ENCODE measurements at regions not wholly inside any gene's neighbourhood (a gene's known extent, or its start where the extent isn't known, plus 50 kb on each side); places are given as distances from the start of the nearest gene placed in this dataset.

GRCh38 chr4:12580787-12581186 lies 903.4 kb downstream of the RAB28 start:
- Histone ChIP-seq H3K4me2 (ENCODE audit: low read depth, low read length) (no peak overlapping the region), H2AK9ac (replicated peaks; ENCODE audit: low read depth, low read length, poor library complexity) (no peak overlapping the region), H3K4ac (ENCODE audit: low read depth, low read length) (no peak overlapping the region), H3K79me1 (ENCODE audit: low read depth in 1 of 2, low read length in 2 of 2) (no peaks in the 10 kb centered on the region), H4K91ac (ENCODE audit: insufficient read depth, low read depth, low read length) (no peak overlapping the region), H3K9ac (ENCODE audit: low read depth, low read length) (no peak overlapping the region), H3K27me3 (ENCODE audit: control insufficient read depth, insufficient read depth, low read length) (no peaks in the 10 kb centered on the region), H3K36me3 (ENCODE audit: control insufficient read depth, insufficient read depth, low read length) (no peaks in the 10 kb centered on the region), H3K4me3 (ENCODE audit: insufficient read depth, low read depth, low read length) (no peak overlapping the region), H2BK5ac (ENCODE audit: low read depth, low read length, poor library complexity, severe bottlenecking) (no peak overlapping the region), H3K27ac (ENCODE audit: insufficient read depth, low read length) (no peak overlapping the region), H4K8ac (ENCODE audit: low read depth in 2 of 2, low read length in 2 of 2) (no peak overlapping the region), H3K18ac (ENCODE audit: low read depth, low read length) (no peak overlapping the region), H2BK20ac (ENCODE audit: low read depth, low read length) (no peak overlapping the region), H4K5ac (ENCODE audit: low read depth, low read length) (no peak overlapping the region), H2BK15ac (ENCODE audit: low read depth, low read length) (no peak overlapping the region), H3K23ac (ENCODE audit: low read depth, low read length) (no peak overlapping the region), H3K14ac (replicated peaks; ENCODE audit: low read depth, low read length) (no peak overlapping the region), H2BK120ac (ENCODE audit: low read depth, low read length) (no peak overlapping the region), H4K20me1 (ENCODE audit: insufficient read depth, low read length) (no peaks in the 10 kb centered on the region), H2AFZ (replicated peaks; ENCODE audit: low read length, poor library complexity) (no peak overlapping the region), H3K9me3 (ENCODE audit: control insufficient read depth, insufficient read depth, low read length) (peaks cover 2% of the 10 kb centered on the region; the same call in 1 of the 2 replicates), H3K56ac (ENCODE audit: extremely low read depth, insufficient read depth, low read length) (no peak overlapping the region), H3K4me1 (ENCODE audit: control insufficient read depth, insufficient read depth, low read length) (no peaks in the 10 kb centered on the region), H2AK5ac (ENCODE audit: low read depth, low read length) (no peak overlapping the region), H3K9me1 (ENCODE audit: insufficient read depth, low read length) (no peaks in the 10 kb centered on the region)
- CTCF ChIA-PET = interaction anchor here (0.6 kb wide), 1 partner anchor 354 kb away, joined by 3 read pairs; no protein-coding TSS in a partner anchor
- POLR2A ChIA-PET (ENCODE audit: unreplicated experiment) = no interaction called here
- intact Hi-C loops (cut with micrococcal nuclease) (no loop called here), dilution Hi-C loops (cut with HindIII; ENCODE audit: low sequenced_read_pairs, unreplicated experiment) (no loop called here), in situ Hi-C loops (cut with MboI; ENCODE audit: low sequenced_read_pairs) (no loop called here)
- no peak for ATAC-seq (ENCODE audit: low read depth)
- DNase-seq = no peak
- no CpG with 5 or more reads among the region's 5 CpGs for WGBS, 2 experiments (ENCODE audit: extremely low coverage in 2 of 2, insufficient read length in 1 of 2)
- BruUV-seq (replicated peaks) = no TSS peak
- TF ChIP-seq, protein P1, sequence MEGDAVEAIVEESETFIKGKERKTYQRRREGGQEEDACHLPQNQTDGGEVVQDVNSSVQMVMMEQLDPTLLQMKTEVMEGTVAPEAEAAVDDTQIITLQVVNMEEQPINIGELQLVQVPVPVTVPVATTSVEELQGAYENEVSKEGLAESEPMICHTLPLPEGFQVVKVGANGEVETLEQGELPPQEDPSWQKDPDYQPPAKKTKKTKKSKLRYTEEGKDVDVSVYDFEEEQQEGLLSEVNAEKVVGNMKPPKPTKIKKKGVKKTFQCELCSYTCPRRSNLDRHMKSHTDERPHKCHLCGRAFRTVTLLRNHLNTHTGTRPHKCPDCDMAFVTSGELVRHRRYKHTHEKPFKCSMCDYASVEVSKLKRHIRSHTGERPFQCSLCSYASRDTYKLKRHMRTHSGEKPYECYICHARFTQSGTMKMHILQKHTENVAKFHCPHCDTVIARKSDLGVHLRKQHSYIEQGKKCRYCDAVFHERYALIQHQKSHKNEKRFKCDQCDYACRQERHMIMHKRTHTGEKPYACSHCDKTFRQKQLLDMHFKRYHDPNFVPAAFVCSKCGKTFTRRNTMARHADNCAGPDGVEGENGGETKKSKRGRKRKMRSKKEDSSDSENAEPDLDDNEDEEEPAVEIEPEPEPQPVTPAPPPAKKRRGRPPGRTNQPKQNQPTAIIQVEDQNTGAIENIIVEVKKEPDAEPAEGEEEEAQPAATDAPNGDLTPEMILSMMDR (conservative IDR thresholded peaks at IDR 0.05; ENCODE audit: low read depth, low read length) = no peak
- TF ChIP-seq POLR2A (IDR thresholded peaks at IDR 0.05; ENCODE audit: low read depth, low read length) (no peak), NFE2L2 (IDR thresholded peaks at IDR 0.05; ENCODE audit: low read depth, low read length) (no peak), RAD21 (IDR thresholded peaks at IDR 0.05; ENCODE audit: low read length) (no peak), SMC3 (IDR thresholded peaks at IDR 0.05; ENCODE audit: low read depth, low read length) (no peak), FOS (IDR thresholded peaks at IDR 0.05; ENCODE audit: low read depth, low read length) (no peak), CHD1 (IDR thresholded peaks at IDR 0.05; ENCODE audit: low read depth, low read length) (no peak), MAZ (IDR thresholded peaks at IDR 0.05; ENCODE audit: borderline replicate concordance, low read depth, low read length) (no peak), MXI1 (IDR thresholded peaks at IDR 0.05; ENCODE audit: borderline replicate concordance, low read depth, low read length) (no peak), RCOR1 (IDR thresholded peaks at IDR 0.05; ENCODE audit: insufficient replicate concordance, low read length) (no peak), BHLHE40 (IDR thresholded peaks at IDR 0.05; ENCODE audit: low read depth, low read length) (no peak), MAFK (IDR thresholded peaks at IDR 0.05; ENCODE audit: low read depth, low read length) (no peak), RFX5 (IDR thresholded peaks at IDR 0.05; ENCODE audit: low read depth, low read length) (no peak)
- TF ChIP-seq, protein P2, sequence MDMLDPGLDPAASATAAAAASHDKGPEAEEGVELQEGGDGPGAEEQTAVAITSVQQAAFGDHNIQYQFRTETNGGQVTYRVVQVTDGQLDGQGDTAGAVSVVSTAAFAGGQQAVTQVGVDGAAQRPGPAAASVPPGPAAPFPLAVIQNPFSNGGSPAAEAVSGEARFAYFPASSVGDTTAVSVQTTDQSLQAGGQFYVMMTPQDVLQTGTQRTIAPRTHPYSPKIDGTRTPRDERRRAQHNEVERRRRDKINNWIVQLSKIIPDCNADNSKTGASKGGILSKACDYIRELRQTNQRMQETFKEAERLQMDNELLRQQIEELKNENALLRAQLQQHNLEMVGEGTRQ (IDR thresholded peaks at IDR 0.05; ENCODE audit: low read depth, low read length) = no peak
- TF ChIP-seq, protein P3, sequence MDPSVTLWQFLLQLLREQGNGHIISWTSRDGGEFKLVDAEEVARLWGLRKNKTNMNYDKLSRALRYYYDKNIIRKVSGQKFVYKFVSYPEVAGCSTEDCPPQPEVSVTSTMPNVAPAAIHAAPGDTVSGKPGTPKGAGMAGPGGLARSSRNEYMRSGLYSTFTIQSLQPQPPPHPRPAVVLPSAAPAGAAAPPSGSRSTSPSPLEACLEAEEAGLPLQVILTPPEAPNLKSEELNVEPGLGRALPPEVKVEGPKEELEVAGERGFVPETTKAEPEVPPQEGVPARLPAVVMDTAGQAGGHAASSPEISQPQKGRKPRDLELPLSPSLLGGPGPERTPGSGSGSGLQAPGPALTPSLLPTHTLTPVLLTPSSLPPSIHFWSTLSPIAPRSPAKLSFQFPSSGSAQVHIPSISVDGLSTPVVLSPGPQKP (IDR thresholded peaks at IDR 0.05; ENCODE audit: borderline replicate concordance, low read depth, low read length) = no peak
